HepG2 (cell line): ENCODE measurements at regions not wholly inside any gene's neighbourhood (a gene's known extent, or its start where the extent isn't known, plus 50 kb on each side); places are given as distances from the start of the nearest gene placed in this dataset.

Experiments used
- CBX1 ChIP-seq: IDR thresholded peaks from one replicate; pipeline ENCODE4 v1.6.1; 2016; ENCODE audit warnings: antibody characterized with exemption, low read depth
- FOXK1 ChIP-seq: sonication (generic); formaldehyde crosslinking; IDR thresholded peaks from 2 replicates; pipeline ENCODE4 v1.4.0; 2020; ENCODE audit warnings: low read depth, missing genetic modification reagents, borderline replicate concordance
- FOXP1 ChIP-seq, 2 experiments: fragments of 450-650 bp in 1 of 2; IDR thresholded peaks; 2 replicates each; pipeline ENCODE4 v1.6.1; 2017 to 2018; ENCODE audit warnings: antibody characterized with exemption in 1 of 2
- GATAD2A ChIP-seq: IDR thresholded peaks from 2 replicates; pipeline ENCODE4 v1.6.1; 2016
- HHEX ChIP-seq: IDR thresholded peaks from 2 replicates; pipeline ENCODE4 v1.6.1; 2016; ENCODE audit warnings: control low read depth
- KAT8 ChIP-seq: IDR thresholded peaks from 2 replicates; pipeline ENCODE4 v1.6.1; 2016; ENCODE audit warnings: missing genetic modification reagents, missing compliant biosample characterization
- NCOA2 ChIP-seq: sonication (generic); formaldehyde crosslinking; IDR thresholded peaks from 2 replicates; pipeline ENCODE4 v1.8.0; 2022; ENCODE audit warnings: inconsistent platforms
- NFE2L1 ChIP-seq: sonication (generic); formaldehyde crosslinking; IDR thresholded peaks from 2 replicates; pipeline ENCODE4 v1.4.0; 2020; ENCODE audit warnings: missing genetic modification reagents, mild to moderate bottlenecking, borderline replicate concordance
- PLRG1 ChIP-seq: fragments of 450-650 bp; conservative IDR thresholded peaks from 2 replicates; pipeline ENCODE4 v1.6.1; 2016
- SKI ChIP-seq: fragments of 450-650 bp; IDR thresholded peaks from one replicate; pipeline ENCODE4 v1.6.1; 2018; ENCODE audit warnings: mild to moderate bottlenecking; ENCODE audit not compliant: partially characterized antibody
- SOX13 ChIP-seq, 3 experiments: fragments of 450-650 bp in 1 of 3; sonication (generic) in 1 of 3; formaldehyde crosslinking in 1 of 3; IDR thresholded peaks in 2 of 3; conservative IDR thresholded peaks in 1 of 3; 2 replicates each; pipeline versions ENCODE4 v1.5.0 to v1.6.1; 2016 to 2020; ENCODE audit warnings: antibody characterized with exemption in 1 of 3, mild to moderate bottlenecking in 1 of 3, missing compliant biosample characterization in 1 of 3, missing genetic modification reagents in 1 of 3, moderate library complexity in 1 of 3
- TCF7L2 ChIP-seq: IDR thresholded peaks from 2 replicates; pipeline ENCODE4 v1.6.1; 2011; ENCODE audit warnings: mild to moderate bottlenecking, low read depth, low read length, moderate library complexity
- TGIF2 ChIP-seq: IDR thresholded peaks from 2 replicates; pipeline ENCODE4 v1.6.1; 2016; ENCODE audit warnings: control low read depth, missing compliant biosample characterization
- TRIM24 ChIP-seq: sonication (generic); formaldehyde crosslinking; IDR thresholded peaks from 2 replicates; pipeline ENCODE4 v1.8.0; 2022; ENCODE audit warnings: mild to moderate bottlenecking, missing genetic modification reagents
- ZFP36L2 ChIP-seq: sonication (generic); formaldehyde crosslinking; IDR thresholded peaks from 2 replicates; pipeline ENCODE4 v1.4.0; 2020; ENCODE audit warnings: missing genetic modification reagents
- ZMYM3 ChIP-seq: sonication (generic); formaldehyde crosslinking; IDR thresholded peaks from 2 replicates; pipeline ENCODE4 v1.5.1; 2020; ENCODE audit warnings: mild to moderate bottlenecking, missing genetic modification reagents
- ZNF136 ChIP-seq: sonication (generic); formaldehyde crosslinking; IDR thresholded peaks from 2 replicates; pipeline ENCODE4 v1.8.1; 2022; ENCODE audit warnings: low read depth, mild to moderate bottlenecking, moderate library complexity, missing genetic modification reagents
- ZNF570 ChIP-seq: sonication (generic); formaldehyde crosslinking; IDR thresholded peaks from 2 replicates; pipeline ENCODE4 v1.4.0; 2020; ENCODE audit warnings: mild to moderate bottlenecking, missing genetic modification reagents, borderline replicate concordance
- ZNF605 ChIP-seq: sonication (generic); formaldehyde crosslinking; IDR thresholded peaks from 2 replicates; pipeline ENCODE4 v1.8.0; 2022; ENCODE audit warnings: mild to moderate bottlenecking, missing genetic modification reagents
- ZNF607 ChIP-seq: sonication (generic); formaldehyde crosslinking; IDR thresholded peaks from 2 replicates; pipeline ENCODE4 v1.5.1; 2020; ENCODE audit warnings: missing genetic modification reagents, mild to moderate bottlenecking, borderline replicate concordance
- ZNF644 ChIP-seq: IDR thresholded peaks from 2 replicates; pipeline ENCODE4 v1.6.1; 2016; ENCODE audit warnings: low read depth
- ZNF773 ChIP-seq: sonication (generic); formaldehyde crosslinking; IDR thresholded peaks from 2 replicates; pipeline ENCODE4 v1.4.0; 2020; ENCODE audit warnings: missing genetic modification reagents, borderline replicate concordance
- ZNF841 ChIP-seq: sonication (generic); formaldehyde crosslinking; IDR thresholded peaks from 2 replicates; pipeline ENCODE4 v1.8.1; 2023; ENCODE audit warnings: missing genetic modification reagents, borderline replicate concordance
- TF ChIP-seq, protein P1 (sequence below): sonication (generic); formaldehyde crosslinking; IDR thresholded peaks from 2 replicates; pipeline ENCODE4 v1.8.1; 2023; ENCODE audit warnings: mild to moderate bottlenecking, moderate library complexity, missing genetic modification reagents
- TF ChIP-seq, protein P2 (sequence below): sonication (generic); formaldehyde crosslinking; IDR thresholded peaks from 2 replicates; pipeline ENCODE4 v1.4.0; 2020; ENCODE audit warnings: mild to moderate bottlenecking, missing genetic modification reagents
- TF ChIP-seq, protein P3 (sequence below): sonication (generic); formaldehyde crosslinking; conservative IDR thresholded peaks from 2 replicates; pipeline ENCODE4 v1.8.0; 2022; ENCODE audit warnings: missing genetic modification reagents
- TF ChIP-seq, protein P4 (sequence below): sonication (generic); formaldehyde crosslinking; IDR thresholded peaks from 2 replicates; pipeline ENCODE4 v1.5.0; 2020; ENCODE audit warnings: mild to moderate bottlenecking, missing genetic modification reagents

DNA sequence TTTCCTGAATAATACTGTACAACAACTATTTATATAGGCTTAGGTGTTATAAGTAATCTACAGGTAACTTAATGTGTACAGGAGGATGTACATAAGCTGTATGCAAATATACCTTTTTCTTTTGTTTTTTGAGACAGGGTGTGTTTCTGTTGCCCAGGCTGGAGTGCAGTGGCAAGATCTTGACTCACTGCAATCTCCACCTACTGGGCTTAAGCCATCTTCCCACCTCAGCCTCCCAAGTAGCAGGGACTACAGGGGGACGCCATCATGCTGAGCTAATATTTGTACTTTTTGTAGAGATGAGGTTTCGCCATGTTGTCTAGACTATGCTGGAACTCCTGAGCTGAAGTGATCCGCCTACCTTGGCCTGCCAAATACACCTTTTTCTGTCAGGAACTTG lies 191.7 kb upstream of the ZNF217 start (continued):
- TF ChIP-seq, protein P1, sequence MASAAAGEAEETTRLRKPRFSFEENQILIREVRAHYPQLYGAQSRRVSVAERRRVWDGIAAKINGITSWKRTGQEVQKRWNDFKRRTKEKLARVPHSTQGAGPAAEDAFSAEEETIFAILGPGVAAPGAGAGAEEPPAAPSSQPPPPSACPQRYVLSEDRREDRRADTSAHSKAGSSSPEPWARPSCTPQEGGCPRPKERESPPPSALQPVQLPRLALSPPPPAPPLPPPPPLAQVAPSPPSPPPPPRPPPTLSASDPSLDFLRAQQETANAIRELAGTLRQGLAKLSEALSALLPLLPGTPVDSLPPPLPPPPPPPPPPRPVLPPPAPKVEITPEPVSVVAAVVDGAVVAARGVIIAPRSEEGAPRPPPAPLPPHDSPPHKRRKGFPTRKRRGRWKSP (CRISPR knock-in tag), result peak; percentile 20; the same call in 1 of the 2 replicates
- TF ChIP-seq ZNF570 (no peak), ZNF773 (CRISPR knock-in tag) (no peak), FOXK1 (CRISPR knock-in tag) (0 out of 2 replicates have a peak, but pooled peaks have one; percentile 30), FOXP1 (IDR thresholded peaks at IDR 0.05) (no peak), FOXP1 (CRISPR knock-in tag; IDR thresholded peaks at IDR 0.05) (0 out of 2 replicates have a peak, but pooled peaks have one; percentile 4), NCOA2 (CRISPR knock-in tag) (no peak), ZNF607 (no peak), ZNF841 (CRISPR knock-in tag) (no peak), ZMYM3 (CRISPR knock-in tag) (0 out of 2 replicates have a peak, but pooled peaks have one; percentile 19), TGIF2 (CRISPR knock-in tag) (peak; percentile 40; the same call in 1 of the 2 replicates), PLRG1 (no peak), ZNF644 (CRISPR knock-in tag) (peak; percentile 32; the same call in 1 of the 2 replicates), KAT8 (no peak), ZNF605 (CRISPR knock-in tag) (0 out of 2 replicates have a peak, but pooled peaks have one; percentile 41), GATAD2A (CRISPR knock-in tag) (0 out of 2 replicates have a peak, but pooled peaks have one; percentile 9), SOX13 (IDR thresholded peaks at IDR 0.05) (no peak), SOX13 (CRISPR knock-in tag; conservative IDR thresholded peaks at IDR 0.05 in 1 of 2, IDR thresholded peaks at IDR 0.05 in 1 of 2) (0 out of 4 replicates have a peak, but pooled peaks of 1 of the 2 experiments have one; percentile 25), TRIM24 (CRISPR knock-in tag) (no peak), HHEX (CRISPR knock-in tag) (peak; percentile 16; the same call in 1 of the 2 replicates), CBX1 (no peak), ZFP36L2 (CRISPR knock-in tag) (no peak), SKI (peak; percentile 35), TCF7L2 (no peak), NFE2L1 (CRISPR knock-in tag) (no peak), ZNF136 (CRISPR knock-in tag) (no peak)
- TF ChIP-seq, protein P2, sequence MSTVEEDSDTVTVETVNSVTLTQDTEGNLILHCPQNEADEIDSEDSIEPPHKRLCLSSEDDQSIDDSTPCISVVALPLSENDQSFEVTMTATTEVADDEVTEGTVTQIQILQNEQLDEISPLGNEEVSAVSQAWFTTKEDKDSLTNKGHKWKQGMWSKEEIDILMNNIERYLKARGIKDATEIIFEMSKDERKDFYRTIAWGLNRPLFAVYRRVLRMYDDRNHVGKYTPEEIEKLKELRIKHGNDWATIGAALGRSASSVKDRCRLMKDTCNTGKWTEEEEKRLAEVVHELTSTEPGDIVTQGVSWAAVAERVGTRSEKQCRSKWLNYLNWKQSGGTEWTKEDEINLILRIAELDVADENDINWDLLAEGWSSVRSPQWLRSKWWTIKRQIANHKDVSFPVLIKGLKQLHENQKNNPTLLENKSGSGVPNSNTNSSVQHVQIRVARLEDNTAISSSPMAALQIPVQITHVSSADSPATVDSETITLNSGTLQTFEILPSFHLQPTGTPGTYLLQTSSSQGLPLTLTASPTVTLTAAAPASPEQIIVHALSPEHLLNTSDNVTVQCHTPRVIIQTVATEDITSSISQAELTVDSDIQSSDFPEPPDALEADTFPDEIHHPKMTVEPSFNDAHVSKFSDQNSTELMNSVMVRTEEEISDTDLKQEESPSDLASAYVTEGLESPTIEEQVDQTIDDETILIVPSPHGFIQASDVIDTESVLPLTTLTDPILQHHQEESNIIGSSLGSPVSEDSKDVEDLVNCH (CRISPR knock-in tag), result no peak
- TF ChIP-seq, protein P3, sequence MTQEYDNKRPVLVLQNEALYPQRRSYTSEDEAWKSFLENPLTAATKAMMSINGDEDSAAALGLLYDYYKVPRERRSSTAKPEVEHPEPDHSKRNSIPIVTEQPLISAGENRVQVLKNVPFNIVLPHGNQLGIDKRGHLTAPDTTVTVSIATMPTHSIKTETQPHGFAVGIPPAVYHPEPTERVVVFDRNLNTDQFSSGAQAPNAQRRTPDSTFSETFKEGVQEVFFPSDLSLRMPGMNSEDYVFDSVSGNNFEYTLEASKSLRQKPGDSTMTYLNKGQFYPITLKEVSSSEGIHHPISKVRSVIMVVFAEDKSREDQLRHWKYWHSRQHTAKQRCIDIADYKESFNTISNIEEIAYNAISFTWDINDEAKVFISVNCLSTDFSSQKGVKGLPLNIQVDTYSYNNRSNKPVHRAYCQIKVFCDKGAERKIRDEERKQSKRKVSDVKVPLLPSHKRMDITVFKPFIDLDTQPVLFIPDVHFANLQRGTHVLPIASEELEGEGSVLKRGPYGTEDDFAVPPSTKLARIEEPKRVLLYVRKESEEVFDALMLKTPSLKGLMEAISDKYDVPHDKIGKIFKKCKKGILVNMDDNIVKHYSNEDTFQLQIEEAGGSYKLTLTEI (CRISPR knock-in tag), result no peak
- TF ChIP-seq, protein P4, sequence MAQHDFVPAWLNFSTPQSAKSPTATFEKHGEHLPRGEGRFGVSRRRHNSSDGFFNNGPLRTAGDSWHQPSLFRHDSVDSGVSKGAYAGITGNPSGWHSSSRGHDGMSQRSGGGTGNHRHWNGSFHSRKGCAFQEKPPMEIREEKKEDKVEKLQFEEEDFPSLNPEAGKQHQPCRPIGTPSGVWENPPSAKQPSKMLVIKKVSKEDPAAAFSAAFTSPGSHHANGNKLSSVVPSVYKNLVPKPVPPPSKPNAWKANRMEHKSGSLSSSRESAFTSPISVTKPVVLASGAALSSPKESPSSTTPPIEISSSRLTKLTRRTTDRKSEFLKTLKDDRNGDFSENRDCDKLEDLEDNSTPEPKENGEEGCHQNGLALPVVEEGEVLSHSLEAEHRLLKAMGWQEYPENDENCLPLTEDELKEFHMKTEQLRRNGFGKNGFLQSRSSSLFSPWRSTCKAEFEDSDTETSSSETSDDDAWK, result no peak
